HL-60 (cell line): ENCODE measurements at regions not wholly inside any gene's neighbourhood (a gene's known extent, or its start where the extent isn't known, plus 50 kb on each side); places are given as distances from the start of the nearest gene placed in this dataset.

Source experiments
- CTCF ChIP-seq: IDR thresholded peaks from one replicate; pipeline ENCODE4 v1.5.1; 2011; ENCODE audit warnings: low read length, control low read depth, inconsistent platforms; ENCODE audit not compliant: insufficient read depth
- TF ChIP-seq, protein P1 (sequence below): IDR thresholded peaks from 2 replicates; pipeline ENCODE4 v1.6.1; 2012; ENCODE audit warnings: low read depth; ENCODE audit not compliant: insufficient replicate concordance

DNA sequence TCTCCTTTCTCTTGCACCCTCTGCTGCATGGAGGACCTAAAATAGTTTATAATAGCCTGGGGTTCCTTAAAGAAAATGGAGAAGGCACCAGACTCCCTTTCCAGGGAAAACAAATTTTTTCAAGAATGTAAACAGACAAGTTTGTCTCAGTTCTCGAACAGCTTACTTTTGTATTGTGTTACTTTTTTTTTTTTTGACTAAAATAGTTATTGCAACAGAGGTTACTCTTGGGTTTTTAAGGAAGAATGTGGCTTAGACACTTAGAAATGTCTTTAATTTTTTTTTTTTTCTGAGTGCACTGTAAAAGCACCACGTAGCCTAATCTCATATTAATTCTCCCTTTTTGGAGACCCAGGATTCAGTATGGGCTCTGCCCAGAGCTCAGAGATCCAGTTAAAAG lies 148.7 kb upstream of the CARMIL1 start:
- TF ChIP-seq CTCF = no peak
- TF ChIP-seq, protein P1, sequence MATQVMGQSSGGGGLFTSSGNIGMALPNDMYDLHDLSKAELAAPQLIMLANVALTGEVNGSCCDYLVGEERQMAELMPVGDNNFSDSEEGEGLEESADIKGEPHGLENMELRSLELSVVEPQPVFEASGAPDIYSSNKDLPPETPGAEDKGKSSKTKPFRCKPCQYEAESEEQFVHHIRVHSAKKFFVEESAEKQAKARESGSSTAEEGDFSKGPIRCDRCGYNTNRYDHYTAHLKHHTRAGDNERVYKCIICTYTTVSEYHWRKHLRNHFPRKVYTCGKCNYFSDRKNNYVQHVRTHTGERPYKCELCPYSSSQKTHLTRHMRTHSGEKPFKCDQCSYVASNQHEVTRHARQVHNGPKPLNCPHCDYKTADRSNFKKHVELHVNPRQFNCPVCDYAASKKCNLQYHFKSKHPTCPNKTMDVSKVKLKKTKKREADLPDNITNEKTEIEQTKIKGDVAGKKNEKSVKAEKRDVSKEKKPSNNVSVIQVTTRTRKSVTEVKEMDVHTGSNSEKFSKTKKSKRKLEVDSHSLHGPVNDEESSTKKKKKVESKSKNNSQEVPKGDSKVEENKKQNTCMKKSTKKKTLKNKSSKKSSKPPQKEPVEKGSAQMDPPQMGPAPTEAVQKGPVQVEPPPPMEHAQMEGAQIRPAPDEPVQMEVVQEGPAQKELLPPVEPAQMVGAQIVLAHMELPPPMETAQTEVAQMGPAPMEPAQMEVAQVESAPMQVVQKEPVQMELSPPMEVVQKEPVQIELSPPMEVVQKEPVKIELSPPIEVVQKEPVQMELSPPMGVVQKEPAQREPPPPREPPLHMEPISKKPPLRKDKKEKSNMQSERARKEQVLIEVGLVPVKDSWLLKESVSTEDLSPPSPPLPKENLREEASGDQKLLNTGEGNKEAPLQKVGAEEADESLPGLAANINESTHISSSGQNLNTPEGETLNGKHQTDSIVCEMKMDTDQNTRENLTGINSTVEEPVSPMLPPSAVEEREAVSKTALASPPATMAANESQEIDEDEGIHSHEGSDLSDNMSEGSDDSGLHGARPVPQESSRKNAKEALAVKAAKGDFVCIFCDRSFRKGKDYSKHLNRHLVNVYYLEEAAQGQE = no peak
